HCT116 (cell line): ENCODE measurements at regions not wholly inside any gene's neighbourhood (a gene's known extent, or its start where the extent isn't known, plus 50 kb on each side); places are given as distances from the start of the nearest gene placed in this dataset.

ENCODE experiments used
- ATAC-seq: fragments of 200-7000 bp; cut with Tn5 transposase; 2 replicates; pipeline ENCODE4 v1.9.1; 2020; ENCODE audit warnings: mild to moderate bottlenecking, moderate library complexity
- BruUV-seq: library from RNA; stranded (reverse); fragments of 400-500 nt; replicated peaks from 2 replicates; lab custom pipeline; 2021; lab: Mats Ljungman, UMichigan
- CTCF ChIA-PET: fragments of 300-600 bp; sonication (Branson Sonifier 250); formaldehyde crosslinking; loops from one replicate; lab custom pipeline; 2021; ENCODE audit warnings: antibody characterized with exemption; lab: Charles Lee
- POLR2A ChIA-PET: fragments of 300-600, 350-600 bp; sonication (Branson Sonifier 250); formaldehyde crosslinking; loops from one replicate; lab custom pipeline; 2021; ENCODE audit warnings: antibody characterized with exemption; lab: Charles Lee
- RAD21 ChIA-PET, 2 experiments: fragments of 300-600 bp; sonication (Branson Sonifier 250); formaldehyde crosslinking; loops; one replicate each; lab custom pipeline; 2023; ENCODE audit warnings: low total read pairs in 2 of 2; ENCODE audit not compliant: uncharacterized antibody in 2 of 2, unreplicated experiment in 2 of 2, low non-redundant PET in 1 of 2; lab: Charles Lee
- DNase-seq: peaks from one replicate; pipeline ENCODE4 v3.0.0-alpha.2; 2010; ENCODE audit warnings: low read depth, low spot score
- H2AFZ ChIP-seq: fragments of 200-600 bp; shearing (Covaris generic), sonication (generic); 2 replicates; pipeline ENCODE4 v1.6.1; 2017; ENCODE audit warnings: low read depth, mixed run types, mixed read lengths, antibody characterized with exemption, low read length; ENCODE audit not compliant: poor library complexity, severe bottlenecking
- H3K27ac ChIP-seq: 2 replicates; pipeline ENCODE4 v1.5.1; 2012; ENCODE audit warnings: low read depth, low read length
- H3K27me3 ChIP-seq: fragments of 200-600 bp; sonication (generic); 2 replicates; pipeline ENCODE4 v1.6.1; 2016; ENCODE audit warnings: mixed run types, low read length, mixed read lengths; ENCODE audit not compliant: insufficient read depth
- H3K36me3 ChIP-seq, 2 experiments: fragments of 200-500 bp in 1 of 2; fragments of 200-600 bp in 1 of 2; sonication (Bioruptor generic) in 1 of 2; sonication (generic) in 1 of 2; 2 replicates each; pipeline versions ENCODE4 v1.5.1 to v1.6.1; 2014 to 2016; ENCODE audit warnings: low read length in 2 of 2, inconsistent platforms in 1 of 2, mixed read lengths in 1 of 2, mixed run types in 1 of 2; ENCODE audit not compliant: insufficient read depth in 2 of 2, control insufficient read depth in 1 of 2
- H3K4me1 ChIP-seq, 2 experiments: fragments of 200-600 bp in 1 of 2; sonication (generic) in 1 of 2; 2 replicates each; pipeline versions ENCODE4 v1.5.1 to v1.6.1; 2012 to 2017; ENCODE audit warnings: low read length in 2 of 2, inconsistent platforms in 1 of 2, mild to moderate bottlenecking in 1 of 2, mixed read lengths in 1 of 2, mixed run types in 1 of 2, moderate library complexity in 1 of 2; ENCODE audit not compliant: insufficient read depth in 2 of 2, control insufficient read depth in 1 of 2
- H3K4me2 ChIP-seq: fragments of 200-600 bp; sonication (generic); 2 replicates; pipeline ENCODE4 v1.6.1; 2017; ENCODE audit warnings: mixed run types, low read length, mixed read lengths
- H3K4me3 ChIP-seq, 2 experiments: fragments of 200-600 bp in 1 of 2; sonication (generic) in 1 of 2; replicated peaks in 1 of 2; 2 replicates each; pipeline ENCODE4 v1.5.1; 2011 to 2016; ENCODE audit warnings: low read length in 2 of 2, control low read depth in 1 of 2, low read depth in 1 of 2, mild to moderate bottlenecking in 1 of 2, mixed read lengths in 1 of 2, mixed run types in 1 of 2
- H3K79me2 ChIP-seq: fragments of 200-600 bp; sonication (generic); 2 replicates; pipeline ENCODE4 v1.6.1; 2017; ENCODE audit warnings: mild to moderate bottlenecking, mixed run types, low read length, moderate library complexity, mixed read lengths; ENCODE audit not compliant: insufficient read depth
- H3K9ac ChIP-seq: fragments of 200-600 bp; sonication (generic); 2 replicates; pipeline ENCODE4 v1.6.1; 2016; ENCODE audit warnings: low read length, mixed read lengths
- H3K9me2 ChIP-seq: fragments of 200-600 bp; sonication (generic), shearing (Covaris generic); 2 replicates; pipeline ENCODE4 v1.6.1; 2017; ENCODE audit warnings: mixed run types, mild to moderate bottlenecking, moderate library complexity; ENCODE audit not compliant: insufficient read depth
- H3K9me3 ChIP-seq, 2 experiments: fragments of 200-500 bp in 1 of 2; fragments of 200-600 bp in 1 of 2; sonication (Bioruptor generic) in 1 of 2; sonication (generic) in 1 of 2; 2 replicates each; pipeline ENCODE4 v1.6.1; 2014 to 2017; ENCODE audit warnings: low read length in 2 of 2, mixed read lengths in 2 of 2, inconsistent platforms in 1 of 2, low read depth in 1 of 2, mild to moderate bottlenecking in 1 of 2, mixed run types in 1 of 2, moderate library complexity in 1 of 2; ENCODE audit not compliant: control insufficient read depth in 1 of 2, insufficient read depth in 1 of 2
- H4K20me1 ChIP-seq: fragments of 200-600 bp; sonication (generic), shearing (Covaris generic); 2 replicates; pipeline ENCODE4 v1.6.1; 2017; ENCODE audit warnings: mixed run types, mild to moderate bottlenecking, moderate library complexity; ENCODE audit not compliant: insufficient read depth
- CEBPB ChIP-seq: IDR thresholded peaks from 2 replicates; pipeline ENCODE4 v1.6.1; 2012; ENCODE audit warnings: low read depth
- CTCF ChIP-seq, 3 experiments: fragments of 200-600 bp in 1 of 3; sonication (generic) in 1 of 3; IDR thresholded peaks in 2 of 3; conservative IDR thresholded peaks in 1 of 3; 2 replicates each; pipeline ENCODE4 v1.5.1; 2012 to 2017; ENCODE audit warnings: low read depth in 2 of 3, low read length in 2 of 3, antibody characterized with exemption in 1 of 3, borderline replicate concordance in 1 of 3, control low read depth in 1 of 3, mild to moderate bottlenecking in 1 of 3, mixed read lengths in 1 of 3, mixed run types in 1 of 3, moderate library complexity in 1 of 3; ENCODE audit not compliant: insufficient read depth in 1 of 3
- JUND ChIP-seq: IDR thresholded peaks from 2 replicates; pipeline ENCODE4 v1.6.1; 2012
- POLR2A ChIP-seq: IDR thresholded peaks from 2 replicates; pipeline ENCODE4 v1.7.0; 2011; ENCODE audit warnings: borderline replicate concordance; ENCODE audit not compliant: insufficient read depth, insufficient read length; ENCODE audit errors: extremely low read depth
- REST ChIP-seq: IDR thresholded peaks from 2 replicates; pipeline ENCODE4 v1.6.1; 2012; ENCODE audit warnings: low read depth
- SIN3A ChIP-seq: IDR thresholded peaks from 2 replicates; pipeline ENCODE4 v1.6.1; 2012; ENCODE audit warnings: low read depth
- SP1 ChIP-seq: IDR thresholded peaks from 2 replicates; pipeline ENCODE4 v1.6.1; 2012; ENCODE audit warnings: low read depth
- YY1 ChIP-seq: IDR thresholded peaks from 2 replicates; pipeline ENCODE4 v1.6.1; 2011; ENCODE audit warnings: low read length, low read depth, moderate library complexity, mild to moderate bottlenecking; ENCODE audit not compliant: insufficient replicate concordance; ENCODE audit errors: extremely low read depth
- ZBTB33 ChIP-seq: IDR thresholded peaks from 2 replicates; pipeline ENCODE4 v1.6.1; 2011; ENCODE audit warnings: mild to moderate bottlenecking, low read length, moderate library complexity; ENCODE audit not compliant: insufficient replicate concordance; ENCODE audit errors: extremely low read depth
- ZFX ChIP-seq: fragments of 450-650 bp; IDR thresholded peaks from 2 replicates; pipeline ENCODE4 v1.6.1; 2017
- ZNF274 ChIP-seq: fragments of 200-500 bp; sonication (Bioruptor generic); IDR thresholded peaks from 2 replicates; pipeline ENCODE4 v1.6.1; 2014; ENCODE audit warnings: mild to moderate bottlenecking, low read depth, low read length, inconsistent platforms
- intact Hi-C: fragments of 100-400 bp; cut with micrococcal nuclease; formaldehyde crosslinking; loops from 2 replicates; pipeline ENCODE4 v1.10.0; 2022

DNA sequence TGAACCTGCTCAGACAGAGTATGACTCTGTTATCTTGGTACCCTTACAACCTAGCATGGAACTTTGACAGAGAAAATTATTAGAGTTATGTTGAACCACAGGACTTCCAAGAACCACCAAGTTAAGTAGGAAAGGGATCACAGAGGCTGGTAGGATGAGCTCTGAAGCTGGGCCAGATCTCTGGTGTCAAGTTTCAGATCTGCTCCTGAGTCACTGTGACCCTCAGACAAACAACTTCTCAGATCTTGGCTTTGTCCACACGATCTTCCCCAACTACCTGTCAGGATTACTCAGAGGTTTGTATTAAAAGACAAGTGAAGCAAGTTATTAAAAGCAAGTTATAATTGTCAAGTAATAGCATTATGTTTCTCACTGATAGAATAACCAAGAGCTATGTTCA, 189.0 kb downstream of the SEC61B start:
- Histone ChIP-seq H4K20me1 (no peaks in the 10 kb centered on the region), H2AFZ (no peak overlapping the region), H3K4me1 (peaks cover 0 to 6% of the 10 kb centered on the region in 2 experiments; a peak in 1 of 4 replicates), H3K79me2 (no peaks in the 10 kb centered on the region), H3K9me3 (no peaks in the 10 kb centered on the region), H3K4me2 (no peak overlapping the region), H3K9me2 (no peaks in the 10 kb centered on the region), H3K9ac (no peak overlapping the region), H3K27me3 (no peaks in the 10 kb centered on the region)
- intact Hi-C loops: no loop called here
- ATAC-seq (no peak), DNase-seq (no peak)
- RAD21 ChIA-PET: no interaction called here
- no TSS peak for BruUV-seq
- CTCF ChIA-PET: no interaction called here
- POLR2A ChIA-PET: no interaction called here
- TF ChIP-seq ZBTB33 (no peak), ZNF274 (no peak)
- TF ChIP-seq, all 23 proteins: peak for 0
- H3K4me3 ChIP-seq: no peak overlapping the region
- H3K36me3 ChIP-seq: no peaks in the 10 kb centered on the region
- no peak overlapping the region for H3K27ac ChIP-seq

DNA sequence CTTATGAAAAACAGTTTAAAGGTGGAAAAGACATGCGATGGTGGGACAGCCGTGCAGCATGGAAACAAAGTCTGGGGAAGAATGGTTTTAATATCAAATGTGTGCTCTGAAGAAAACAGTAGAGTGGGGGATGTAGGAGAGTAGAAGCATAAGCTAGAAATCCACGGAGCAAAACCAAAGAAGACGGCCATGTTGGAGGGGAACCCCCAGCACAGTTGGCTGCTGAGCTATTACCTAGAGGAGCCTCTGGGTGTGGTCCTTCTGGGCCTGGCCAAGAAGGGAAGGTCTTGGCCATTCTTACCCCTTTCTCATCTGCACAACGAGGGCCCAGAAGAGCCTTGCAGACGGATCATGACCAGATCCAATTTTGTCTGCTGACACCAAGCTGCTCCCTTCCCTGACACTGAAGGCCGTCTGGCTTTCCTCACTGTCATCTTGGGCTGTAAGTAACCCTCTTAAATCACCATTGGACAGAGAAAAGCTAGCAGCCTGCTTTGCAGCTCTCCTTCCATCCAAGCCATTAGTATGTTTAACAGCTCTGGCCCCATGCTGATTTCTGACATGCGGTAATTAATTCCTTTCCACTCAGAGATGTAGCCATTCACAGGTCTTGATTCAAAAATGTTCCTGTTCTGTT, 189.5 kb downstream of the SEC61B start:
- no peak overlapping the region for H3K27ac ChIP-seq
- ChIA-PET CTCF (no interaction called here), POLR2A (no interaction called here), RAD21 (no interaction called here)
- H3K27me3 ChIP-seq: no peaks in the 10 kb centered on the region
- ATAC-seq (no peak), DNase-seq (no peak)
- no peaks in the 10 kb centered on the region for H3K79me2 ChIP-seq
- no peaks in the 10 kb centered on the region for H3K9me2 ChIP-seq
- H3K4me3 ChIP-seq: no peak overlapping the region
- no peaks in the 10 kb centered on the region for H3K9me3 ChIP-seq
- H4K20me1 ChIP-seq: no peaks in the 10 kb centered on the region
- intact Hi-C loops: no loop called here
- H3K4me2 ChIP-seq: no peak overlapping the region
- H3K9ac ChIP-seq: no peak overlapping the region
- H2AFZ ChIP-seq: no peak overlapping the region
- BruUV-seq: no TSS peak
- H3K4me1 ChIP-seq: peaks cover 0 to 6% of the 10 kb centered on the region in 2 experiments; a peak in 1 of 4 replicates
- H3K36me3 ChIP-seq: no peaks in the 10 kb centered on the region
- TF ChIP-seq CTCF (IDR thresholded peaks at IDR 0.05 in 2 of 3, conservative IDR thresholded peaks at IDR 0.05 in 1 of 3; ENCODE audit: borderline replicate concordance in 1 of 3, insufficient read depth in 1 of 3, low read depth in 2 of 3, low read length in 2 of 3) (no peak), SIN3A (no peak), ZFX (no peak), SP1 (no peak), POLR2A (no peak), YY1 (no peak), CEBPB (no peak), REST (no peak), JUND (no peak)
